DMS 273 (cell line): ENCODE measurements at regions not wholly inside any gene's neighbourhood (a gene's known extent, or its start where the extent isn't known, plus 50 kb on each side); places are given as distances from the start of the nearest gene placed in this dataset.

Source experiments
- DNase-seq: peaks from one replicate; lab custom pipeline; 2025; ENCODE audit not compliant: unreplicated experiment; lab: John Stamatoyannopoulos, UW

DNA sequence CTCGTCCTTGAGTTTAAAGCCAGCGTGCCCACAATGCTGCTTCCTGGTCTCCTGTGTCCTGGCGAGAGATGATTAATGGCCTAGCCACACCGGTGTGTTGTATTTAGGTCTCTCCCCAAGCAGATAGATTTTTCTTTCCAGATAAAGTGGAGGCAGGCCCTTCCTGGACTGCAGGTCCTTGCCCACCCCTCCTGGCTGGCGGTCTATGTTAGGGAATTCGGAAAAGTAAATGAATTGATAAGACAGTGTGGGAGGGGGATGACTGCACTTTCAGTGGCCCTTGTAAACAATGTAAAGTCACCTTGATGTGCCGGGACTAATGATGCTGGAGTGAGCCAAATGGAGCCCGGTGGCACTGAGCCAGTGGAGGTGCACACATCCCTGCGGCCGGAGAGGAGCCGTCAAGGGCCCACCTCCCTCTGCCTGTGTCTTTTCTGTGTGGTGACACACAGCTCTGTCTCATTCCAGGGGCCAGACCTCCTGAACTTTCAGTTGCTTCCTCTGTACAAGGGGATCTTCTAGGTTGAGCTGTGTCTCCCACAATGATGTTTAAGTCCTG lies 70.6 kb upstream of the ESRRB start:
- DNase-seq = no peak

DNA sequence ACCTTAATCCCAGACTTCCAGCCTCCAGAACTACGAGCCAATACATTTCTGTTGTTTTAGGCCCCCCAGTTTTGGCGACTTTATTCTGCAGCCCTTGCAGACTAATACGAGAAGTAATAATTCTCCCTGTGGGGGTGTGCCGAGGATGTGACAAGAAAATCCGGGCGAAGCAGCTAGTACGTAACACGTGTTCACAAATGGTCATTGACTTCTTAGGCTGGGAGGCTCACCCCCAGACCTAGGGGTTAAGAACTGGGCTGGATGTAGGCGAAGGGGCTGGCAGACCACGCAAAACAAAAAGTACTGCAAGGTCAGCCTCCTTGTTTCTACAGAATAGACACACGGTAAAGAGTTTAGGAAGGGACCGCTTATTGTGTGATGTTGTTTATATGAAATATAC lies 69.8 kb upstream of the ESRRB start:
- DNase-seq = no peak

DNA sequence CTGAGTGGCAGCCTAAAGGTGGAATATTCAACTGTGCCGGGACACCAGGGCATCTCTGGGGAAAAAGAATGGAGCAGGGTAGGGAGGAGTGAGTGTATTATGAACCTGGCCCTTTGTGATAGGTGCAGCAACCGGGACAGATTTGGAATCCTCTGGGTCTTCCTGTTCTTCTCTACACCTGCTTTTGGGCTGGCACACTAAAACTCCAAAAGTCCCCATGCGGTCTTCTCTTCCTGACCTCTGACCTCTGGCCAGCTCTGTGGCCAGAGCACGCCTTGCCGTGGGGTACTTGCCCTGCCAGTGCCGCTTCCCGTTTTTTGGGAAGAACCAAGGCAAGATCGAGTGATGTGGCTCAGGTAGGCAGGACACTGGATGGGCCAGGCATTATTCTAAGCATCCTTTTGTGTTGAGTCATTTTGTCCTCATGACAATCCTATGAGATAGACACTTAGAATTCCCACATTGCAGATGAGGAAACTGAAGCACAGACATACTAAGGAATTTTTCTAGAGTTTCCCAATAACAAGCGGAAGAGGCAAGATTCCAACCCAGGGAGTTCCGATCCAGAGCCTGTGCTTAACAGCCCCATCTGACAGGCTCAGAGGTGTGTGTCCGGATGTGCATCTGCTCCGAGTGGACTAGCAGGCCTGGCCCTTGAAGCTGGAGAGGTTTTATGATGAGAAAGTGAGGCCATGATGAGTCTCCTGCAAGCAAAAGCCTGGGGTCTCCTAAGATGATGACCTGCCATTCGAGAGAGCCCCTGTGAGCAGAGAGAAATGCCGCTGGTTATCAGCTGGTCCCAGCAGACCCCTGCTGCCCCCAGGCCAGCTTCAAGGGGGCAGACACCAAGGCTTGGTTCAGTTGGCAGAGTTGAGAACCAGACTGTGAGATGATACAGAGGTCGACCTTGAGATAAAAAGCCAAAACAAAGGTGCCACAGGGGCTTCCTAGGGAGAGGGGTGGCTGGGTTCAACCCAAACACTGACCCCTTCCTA lies 67.9 kb upstream of the ESRRB start:
- no peak for DNase-seq

DNA sequence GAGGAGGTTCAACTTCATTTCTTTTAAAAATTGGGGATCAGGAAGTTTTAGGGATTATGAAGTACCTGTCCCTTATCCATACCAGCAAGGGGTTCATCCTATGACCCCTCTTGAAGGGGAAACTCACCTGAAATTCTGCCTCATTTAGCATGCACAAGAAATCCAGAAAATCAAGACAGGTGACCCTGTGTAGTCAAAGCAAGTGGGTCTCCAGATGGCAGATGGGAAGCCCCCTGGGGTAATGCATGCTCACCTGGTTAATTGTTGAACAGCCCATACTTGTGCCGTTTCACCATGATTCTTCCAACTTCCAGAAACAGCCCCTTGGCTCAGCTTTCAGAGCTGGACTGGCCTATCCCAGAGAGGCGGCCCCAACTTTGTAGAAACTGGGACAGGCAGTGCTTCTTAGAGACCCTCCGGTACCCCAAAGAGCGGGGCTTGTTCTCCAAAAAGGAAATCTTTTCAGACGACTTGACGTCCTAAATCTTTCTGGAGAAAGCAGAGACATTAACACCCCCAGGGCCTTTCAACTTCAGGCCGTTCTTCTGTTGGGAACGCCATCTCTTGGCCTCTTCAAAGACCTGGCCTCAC lies 66.3 kb upstream of the ESRRB start:
- DNase-seq = no peak

DNA sequence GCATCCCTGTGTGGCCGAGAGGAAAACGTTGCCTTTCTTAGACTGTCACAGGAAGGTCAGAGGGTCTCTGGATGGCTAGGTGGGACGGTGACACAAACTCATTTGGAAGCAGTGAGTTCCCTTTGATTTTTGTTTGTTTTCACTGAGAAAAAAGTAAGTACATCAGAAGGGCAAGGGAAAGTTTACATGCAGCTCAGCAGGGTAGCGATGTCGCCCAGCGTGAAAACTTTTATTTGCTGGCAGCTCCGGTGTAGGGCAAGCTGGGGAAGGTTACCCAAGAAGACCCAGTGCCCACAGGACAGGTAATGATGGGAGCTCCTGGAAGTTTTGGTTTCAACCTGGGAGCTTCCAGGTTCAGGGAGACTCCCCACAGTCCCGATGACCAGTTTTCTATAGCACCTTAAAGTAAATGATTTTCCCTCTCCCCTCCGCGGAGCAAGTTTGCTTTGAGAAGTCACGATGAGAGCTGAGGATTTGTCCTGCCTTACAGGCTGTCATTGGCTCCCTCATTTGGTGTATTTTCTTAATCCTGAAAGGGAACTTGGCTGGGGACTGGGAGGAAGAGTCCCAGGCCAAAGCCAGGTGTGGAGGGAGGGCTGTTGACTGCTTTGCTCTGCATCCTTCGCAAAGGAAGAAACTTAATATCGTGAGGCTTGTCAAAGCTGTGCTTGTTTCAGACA lies 64.7 kb upstream of the ESRRB start:
- DNase-seq = no peak

DNA sequence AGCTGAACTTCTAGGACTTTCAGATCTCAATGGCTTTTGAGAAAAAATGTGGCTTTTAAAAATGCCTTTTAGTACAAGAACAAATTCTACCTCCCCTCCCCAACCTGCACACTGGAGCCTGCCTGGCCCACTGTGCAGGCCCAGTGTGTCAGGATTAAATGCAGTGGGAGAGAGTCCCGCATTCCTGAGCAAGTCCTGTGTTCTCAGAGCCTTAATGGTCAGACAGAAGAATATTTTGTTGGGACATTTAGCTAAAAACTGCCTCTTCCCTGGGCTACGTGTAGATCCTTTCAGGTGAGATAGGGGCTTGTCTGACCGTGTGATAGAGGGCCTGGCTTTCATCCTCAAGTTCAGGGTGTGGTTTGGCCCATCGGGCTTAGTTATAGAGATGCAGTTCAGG lies 63.1 kb upstream of the ESRRB start:
- no peak for DNase-seq

DNA sequence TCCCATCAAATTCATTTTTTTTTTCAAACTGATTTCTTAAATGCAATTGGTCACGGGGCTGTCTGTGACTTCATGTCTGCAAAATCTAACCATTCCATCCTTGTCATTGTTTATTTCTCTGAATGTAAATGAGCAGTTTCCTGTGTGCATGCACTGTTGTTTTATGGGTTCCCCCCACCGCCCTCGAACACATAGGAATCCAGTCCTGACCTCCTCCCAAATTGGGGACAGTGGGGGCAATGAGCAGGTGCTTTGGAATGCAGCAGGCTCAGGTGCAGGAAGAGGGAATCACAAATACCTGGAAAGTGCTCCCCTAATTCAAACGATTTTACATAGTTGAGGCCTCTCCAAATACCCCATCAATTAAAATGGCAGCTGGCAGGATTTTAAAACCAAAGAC lies 62.6 kb upstream of the ESRRB start:
- no peak for DNase-seq

DNA sequence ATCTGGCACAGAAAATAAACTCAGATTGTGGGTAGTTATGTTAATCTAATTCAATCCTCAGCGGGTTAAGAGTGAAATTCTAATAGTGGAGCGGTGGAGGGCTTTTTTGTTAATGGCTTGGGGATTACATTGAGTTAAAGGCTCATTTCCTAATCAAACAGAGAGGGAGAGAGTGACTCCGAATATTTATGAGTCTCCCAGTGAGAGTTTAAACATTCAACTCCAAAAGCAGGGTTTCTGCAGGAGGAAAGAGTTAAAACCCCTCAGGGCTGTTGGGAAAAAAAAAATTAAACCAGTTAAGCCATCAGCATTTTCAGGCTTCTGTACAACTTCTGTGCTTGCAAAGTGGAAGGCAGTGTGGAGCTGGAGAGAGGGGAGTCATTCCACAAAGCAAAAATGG lies 62.1 kb upstream of the ESRRB start:
- DNase-seq = no peak

DNA sequence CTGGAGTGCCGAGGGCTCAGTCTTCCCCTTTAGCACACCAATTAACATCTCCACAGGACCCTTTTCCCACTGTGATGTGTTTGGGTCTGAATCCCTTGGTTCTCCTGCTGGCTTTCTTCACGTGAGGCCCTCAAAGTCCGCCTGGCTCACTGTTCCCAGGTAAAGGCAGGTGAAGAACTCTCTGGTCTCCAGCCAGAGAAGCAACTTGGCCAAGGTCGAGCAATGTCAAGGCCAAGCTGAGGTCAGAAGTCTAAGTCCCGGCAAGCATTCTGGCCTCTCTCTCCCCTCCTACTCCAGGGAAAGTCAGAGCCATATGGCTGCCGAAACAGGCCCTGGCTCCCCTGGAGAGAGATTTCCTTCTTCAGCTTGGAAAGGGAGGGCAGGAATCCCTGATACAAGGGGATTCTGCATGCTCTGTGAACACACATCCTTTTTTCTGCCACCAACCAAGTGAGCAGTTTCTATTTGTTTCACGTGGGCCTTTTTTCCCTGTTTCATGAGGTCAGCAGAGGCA lies 61.4 kb upstream of the ESRRB start:
- DNase-seq = peak; percentile 33

DNA sequence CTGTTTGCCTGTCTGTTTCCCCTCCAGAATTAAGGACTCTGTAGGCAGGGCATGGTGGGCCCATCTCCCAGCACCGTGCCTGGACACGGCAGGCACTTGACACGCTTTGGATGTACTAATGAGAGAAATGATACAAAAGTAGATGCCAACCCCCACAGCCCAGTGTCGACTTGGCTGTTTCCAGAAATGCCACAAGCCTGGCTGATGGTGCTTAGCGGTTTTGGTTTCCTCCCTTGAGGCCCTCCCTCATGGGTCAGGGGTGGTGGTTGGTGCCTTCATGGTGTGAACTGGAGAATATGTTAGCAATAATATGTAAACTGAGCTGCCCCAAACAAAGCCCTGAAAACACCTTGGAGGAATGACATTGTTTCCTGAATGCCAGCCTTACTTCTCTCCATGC lies 55.5 kb upstream of the ESRRB start:
- no peak for DNase-seq

DNA sequence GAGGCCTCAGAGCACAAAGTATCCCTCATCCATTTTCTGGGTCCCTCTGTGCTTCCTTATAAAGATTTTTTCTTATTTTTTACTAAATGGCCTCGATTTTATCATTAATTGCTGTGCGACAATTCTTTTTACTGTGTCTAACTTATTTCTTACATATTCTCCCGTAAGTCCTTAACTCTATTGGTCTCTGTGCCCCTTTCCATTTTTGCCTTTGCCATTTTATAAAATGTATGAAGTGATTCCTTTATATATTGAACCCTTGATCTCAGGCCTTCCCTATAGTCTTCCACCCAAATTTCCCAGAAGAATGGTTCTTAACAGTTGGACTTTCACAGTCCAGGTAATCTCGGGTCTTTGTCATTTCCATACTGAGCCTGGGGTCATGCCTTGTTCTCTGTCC lies 55.0 kb upstream of the ESRRB start:
- no peak for DNase-seq

DNA sequence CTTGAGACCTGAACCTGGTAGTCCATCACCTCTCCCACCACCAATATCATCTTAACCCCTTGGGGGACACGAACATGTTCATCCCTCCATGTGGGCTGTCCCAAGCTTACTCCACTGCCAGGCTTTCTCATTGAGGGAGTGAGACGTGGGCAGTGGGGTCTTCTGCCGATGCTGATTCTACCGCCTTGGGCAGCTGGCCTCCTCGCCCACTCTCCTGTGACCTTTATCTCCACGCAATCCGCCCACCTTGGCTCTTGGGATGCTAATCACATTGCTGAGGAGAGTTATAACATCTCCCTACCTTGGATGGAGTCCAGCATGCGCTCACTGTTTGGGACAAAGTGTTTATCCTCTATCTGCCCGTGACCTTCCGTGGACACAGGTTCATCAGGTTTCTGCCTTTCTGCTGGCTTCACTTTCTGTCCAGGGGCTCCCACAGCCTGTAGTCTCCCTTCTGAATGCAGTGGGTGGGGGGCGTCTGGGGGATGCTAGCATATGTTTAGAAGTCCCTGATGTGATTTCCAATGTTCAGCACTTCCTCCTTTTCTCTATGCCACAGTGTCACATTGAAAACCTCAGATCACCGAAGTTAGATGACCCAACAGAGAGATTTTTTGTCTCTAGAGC lies 53.2 kb upstream of the ESRRB start:
- DNase-seq = no peak

DNA sequence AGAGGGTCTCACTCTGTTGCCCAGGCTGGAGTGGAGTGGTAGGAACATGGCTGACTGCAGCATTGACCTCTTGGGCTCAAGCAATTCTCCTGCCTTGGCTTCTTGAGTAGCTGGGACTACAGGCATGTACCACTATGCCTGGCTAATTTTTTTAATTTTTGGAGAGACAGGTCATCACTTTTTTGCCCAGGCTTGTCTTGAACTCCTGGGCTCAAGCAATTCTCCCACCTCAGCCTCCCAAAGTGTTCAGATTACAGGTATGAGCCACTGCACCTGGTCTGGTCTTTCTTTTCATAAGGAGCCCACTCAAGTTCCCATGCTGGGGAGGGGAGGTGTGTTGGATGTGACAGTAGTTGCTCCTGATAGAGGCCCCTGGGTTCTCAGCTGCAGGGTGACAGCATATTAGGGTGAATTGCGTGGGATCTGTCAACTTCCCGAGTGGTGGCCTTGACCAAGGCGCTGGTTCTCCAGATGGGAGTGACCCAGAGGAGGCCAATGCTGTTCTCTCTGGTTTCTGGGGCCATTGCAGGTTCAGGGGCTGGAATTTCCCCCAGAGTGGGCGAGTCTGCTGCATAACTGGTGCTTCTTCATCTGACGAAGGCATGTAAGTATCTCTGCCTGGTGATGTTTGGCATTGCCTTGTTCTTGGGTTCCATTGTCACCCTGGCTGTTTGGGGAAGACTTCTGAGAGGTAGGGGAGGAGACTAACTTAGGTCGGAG lies 52.4 kb upstream of the ESRRB start:
- DNase-seq = no peak

DNA sequence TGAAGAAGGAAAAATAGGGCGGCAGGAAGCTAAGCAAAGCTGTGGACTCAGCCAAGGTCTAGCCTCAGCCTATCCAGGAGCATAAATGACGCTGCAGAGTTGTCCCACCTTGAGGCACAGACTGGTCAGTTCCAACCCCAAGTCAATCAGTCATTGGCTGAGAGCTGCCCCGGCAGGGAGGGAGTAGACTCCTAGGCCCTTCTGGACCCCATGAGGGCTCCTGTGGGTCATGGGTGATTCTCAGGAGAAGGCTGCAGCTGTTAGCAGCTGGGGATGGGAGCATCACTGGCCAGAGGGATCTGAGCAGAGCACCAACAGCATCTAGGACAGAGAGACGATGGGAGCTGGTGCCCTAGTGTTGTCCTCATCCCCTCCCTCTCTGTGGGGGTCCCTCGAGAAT lies 51.8 kb upstream of the ESRRB start:
- no peak for DNase-seq
